HG02798 (cell line): ENCODE measurements at regions not wholly inside any gene's neighbourhood (a gene's known extent, or its start where the extent isn't known, plus 50 kb on each side); places are given as distances from the start of the nearest gene placed in this dataset.

Experiments
- ATAC-seq: cut with Tn5 transposase; IDR thresholded peaks from one replicate; pipeline ENCODE4 v1.9.1; 2021; ENCODE audit warnings: mild to moderate bottlenecking; ENCODE audit not compliant: unreplicated experiment, poor library complexity

DNA sequence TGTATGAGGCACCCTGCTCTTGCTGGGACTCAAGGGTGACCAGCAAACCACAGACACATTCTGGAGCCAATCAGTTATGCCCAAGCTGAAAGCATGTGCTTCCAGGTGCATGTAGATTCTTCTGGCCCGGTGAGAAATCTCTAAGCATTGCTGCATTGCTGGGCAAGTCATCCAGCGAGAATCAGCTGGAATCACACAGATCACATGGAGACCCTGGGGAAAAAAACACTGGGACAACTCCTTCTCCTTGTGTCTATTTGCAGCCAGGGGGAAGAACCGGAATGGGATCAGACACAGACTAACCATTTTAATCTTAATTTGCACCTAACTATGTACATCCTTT lies 119.7 kb upstream of the KLF7 start:
- ATAC-seq: peak; percentile 24

DNA sequence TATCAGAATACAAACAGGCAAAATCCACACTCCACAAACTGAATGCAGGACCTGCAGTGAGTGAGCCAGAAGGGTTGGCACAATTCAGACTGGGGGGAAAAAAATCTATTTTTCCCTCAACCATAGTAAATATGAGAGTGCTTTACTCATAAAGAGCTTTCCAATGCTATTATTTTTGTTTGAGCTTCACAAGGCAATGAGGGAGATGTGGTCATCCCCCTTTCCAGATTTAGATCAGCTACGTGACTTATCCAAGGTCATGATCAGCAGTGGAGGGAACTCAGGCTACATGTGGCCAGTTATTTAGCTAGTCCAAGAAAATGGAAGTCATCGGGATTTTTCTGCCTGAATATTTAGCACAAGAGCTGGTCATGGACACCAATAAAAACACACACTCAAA lies 120.4 kb upstream of the KLF7 start:
- peak; percentile 27 for ATAC-seq

DNA sequence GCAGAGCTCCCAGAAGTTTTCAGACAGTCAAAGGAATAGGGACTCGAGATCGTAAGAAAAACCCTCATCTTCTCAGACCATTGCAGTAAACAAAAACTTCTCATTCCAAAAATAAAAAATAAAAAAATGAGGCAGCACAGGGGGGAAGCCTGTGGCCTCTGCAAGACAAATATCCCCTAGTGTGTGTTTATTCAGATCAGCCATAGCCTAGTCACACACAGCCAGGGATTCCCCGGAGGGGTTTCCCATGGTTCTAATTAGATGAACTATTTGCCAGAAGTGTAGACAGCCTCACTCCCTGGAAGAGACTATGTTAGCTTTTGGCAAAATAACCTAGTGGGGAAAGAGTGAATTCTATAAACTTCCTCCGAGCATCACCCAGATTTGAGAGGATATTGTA lies 122.9 kb upstream of the KLF7 start:
- ATAC-seq: peak; percentile 64

DNA sequence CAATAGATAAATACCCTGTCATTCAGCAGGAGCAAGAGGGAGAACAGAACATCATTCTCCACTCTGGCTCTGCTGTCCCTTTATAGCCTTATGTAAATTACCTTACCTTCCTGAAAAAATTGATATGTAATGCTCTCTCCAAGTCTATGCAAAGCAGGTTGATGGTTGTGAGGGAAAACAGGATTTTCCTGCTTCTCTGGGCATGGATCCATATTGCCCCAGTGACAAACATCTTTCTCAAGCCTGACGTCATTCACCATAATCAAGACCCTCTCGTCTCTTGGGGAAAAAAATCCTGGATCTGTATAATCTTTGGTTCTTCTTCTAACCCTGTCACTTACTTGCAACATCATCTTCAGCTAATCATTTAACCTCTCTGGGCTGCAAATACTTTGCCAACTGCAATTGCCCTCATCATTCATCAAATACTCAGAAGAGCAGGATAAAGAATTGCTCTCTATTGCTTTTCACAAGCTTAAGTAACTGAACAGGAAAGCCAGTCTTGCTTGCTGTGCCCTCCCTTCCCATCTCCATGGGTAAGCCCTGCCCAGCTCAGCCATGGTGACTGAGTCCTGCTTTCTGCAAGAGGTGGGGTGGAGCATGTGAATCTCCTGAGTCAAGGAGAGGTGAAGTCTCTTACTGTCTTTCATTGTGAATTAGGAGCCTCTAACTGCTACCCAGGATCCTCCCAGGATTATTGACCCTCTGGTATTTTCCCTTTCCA lies 123.7 kb upstream of the KLF7 start:
- no peak for ATAC-seq

DNA sequence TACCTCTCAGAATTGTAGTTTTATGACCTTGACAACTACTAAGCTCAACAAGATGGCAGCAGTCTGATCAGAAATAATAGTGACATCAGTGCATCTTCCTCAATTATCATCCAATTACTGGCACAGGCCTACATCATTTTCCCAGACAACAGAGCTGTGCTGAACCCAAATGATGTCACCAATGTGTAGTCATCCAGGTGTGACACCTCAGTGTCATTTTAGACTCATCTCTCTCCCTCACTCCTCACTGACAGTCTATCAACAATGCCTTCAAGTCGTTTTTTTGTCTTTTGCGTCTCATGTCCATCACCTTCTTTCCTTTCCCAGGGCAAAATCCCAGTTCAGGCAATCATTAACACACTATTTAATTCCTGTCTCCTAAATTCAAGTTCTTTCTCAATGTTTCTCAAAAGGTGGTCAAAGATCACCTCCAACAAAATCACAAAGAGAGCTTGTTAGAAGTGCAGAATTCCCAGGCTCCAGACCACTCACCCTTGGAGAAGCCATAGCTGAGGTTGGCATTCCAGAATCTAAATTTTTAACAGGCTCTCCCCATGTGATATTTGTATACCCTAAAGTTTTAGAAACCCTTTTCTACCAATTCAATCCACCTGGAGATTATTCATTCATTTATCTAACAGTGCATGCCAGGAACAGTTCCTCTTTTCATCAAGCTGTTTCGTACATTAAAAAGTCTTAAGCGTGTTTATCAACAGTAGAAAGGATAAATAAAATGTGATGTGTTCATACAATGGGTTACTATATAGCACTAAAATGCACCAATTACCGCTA lies 125.3 kb upstream of the KLF7 start:
- no peak for ATAC-seq

DNA sequence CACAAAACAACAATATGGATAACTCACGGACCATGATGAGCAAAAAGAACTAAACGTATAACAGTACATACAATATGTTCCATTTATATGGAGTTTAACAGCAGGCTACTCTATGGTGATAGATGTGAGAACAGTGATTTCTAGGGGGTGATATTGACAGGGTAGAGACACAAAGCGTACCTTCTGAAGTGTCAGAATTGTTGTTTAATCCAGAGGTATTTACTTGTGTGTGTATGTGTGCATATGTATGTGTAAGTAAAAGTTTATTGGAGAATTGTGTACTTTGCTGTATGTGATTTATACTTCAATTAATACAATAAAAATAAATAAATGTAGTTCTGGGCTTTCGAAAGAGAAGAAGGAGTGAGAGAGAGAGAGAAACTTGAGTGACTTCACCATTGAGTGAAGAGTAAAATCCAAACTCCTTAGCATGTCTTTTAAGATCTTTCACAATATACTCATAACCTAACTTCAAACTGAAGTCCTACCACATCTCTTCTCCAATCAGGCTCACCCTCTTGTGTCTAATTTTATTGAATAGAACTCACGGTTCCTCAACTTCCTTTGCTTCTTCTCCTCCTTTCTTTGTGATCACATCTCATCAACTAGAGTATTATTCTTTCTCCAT lies 126.0 kb upstream of the KLF7 start:
- ATAC-seq: peak; percentile 38

DNA sequence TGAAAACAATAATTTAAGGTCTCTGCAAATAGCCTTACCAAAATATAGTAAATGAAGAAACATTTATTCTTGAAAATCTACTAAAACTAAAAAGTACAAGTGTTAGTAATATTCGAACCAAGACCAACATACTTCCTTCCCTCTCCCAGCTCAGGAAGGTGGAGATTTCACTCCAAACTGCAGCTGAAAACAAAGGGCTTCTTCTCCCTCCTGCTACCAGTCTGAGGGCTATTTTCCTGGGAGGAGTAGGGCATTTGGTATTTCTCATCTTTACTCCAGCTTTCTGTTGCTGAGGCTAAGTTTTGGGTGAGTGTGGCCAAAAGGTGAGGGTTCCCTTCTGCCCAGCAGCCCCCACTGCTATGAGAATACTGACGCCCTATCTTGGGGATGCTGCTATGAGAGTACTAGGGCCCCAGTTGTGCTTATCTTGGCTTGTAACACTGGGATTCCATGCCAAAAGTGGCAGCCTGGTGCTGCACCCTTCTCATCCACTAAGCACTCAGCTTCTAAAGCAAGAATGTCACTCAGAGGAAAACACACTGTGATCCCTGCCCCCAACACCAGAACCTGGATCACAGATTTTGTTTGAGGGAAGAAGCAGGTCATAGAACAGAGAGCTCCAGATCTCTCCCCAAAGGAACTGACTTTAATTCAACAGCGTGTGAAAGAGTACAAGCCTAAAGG lies 130.7 kb upstream of the KLF7 start:
- no peak for ATAC-seq

DNA sequence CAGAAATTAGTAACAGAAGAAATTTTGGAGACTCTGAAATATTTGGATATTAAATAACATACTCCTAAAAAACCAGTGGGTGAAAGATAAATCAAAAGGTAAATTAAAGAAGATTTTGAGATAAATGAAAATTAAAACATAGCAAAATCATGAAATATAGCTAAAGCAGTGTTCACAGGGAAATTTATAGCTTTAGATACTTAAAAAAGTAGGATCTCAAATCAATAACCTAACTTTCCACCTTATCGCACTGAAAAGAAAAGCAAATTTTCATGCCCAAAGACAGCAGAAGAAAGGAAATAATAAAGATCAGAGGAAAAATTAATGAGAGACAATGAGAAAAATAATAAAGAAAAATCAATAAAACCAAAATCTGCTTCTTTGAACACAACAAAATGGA lies 135.1 kb upstream of the KLF7 start:
- ATAC-seq: no peak

DNA sequence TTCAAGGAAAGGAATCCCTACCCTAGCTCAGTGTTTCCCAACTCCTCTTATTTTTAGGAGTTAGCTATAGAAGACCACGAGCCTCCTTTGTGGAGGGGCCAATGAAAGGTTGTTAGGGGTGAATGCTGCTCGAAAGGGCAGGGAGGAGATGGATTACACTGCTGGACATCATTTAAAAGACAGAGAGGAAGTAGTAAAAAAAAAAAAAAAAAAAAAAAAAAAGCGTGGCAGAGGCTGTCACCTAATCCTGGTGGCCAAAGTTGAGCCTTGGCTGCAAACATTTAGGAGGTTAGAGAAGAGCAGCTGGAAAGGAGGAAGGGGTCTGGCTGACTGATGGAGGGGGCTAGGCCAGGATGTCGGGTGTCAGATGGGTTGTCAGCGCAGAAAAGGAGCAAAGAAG lies 139.0 kb upstream of the KLF7 start:
- ATAC-seq: no peak

DNA sequence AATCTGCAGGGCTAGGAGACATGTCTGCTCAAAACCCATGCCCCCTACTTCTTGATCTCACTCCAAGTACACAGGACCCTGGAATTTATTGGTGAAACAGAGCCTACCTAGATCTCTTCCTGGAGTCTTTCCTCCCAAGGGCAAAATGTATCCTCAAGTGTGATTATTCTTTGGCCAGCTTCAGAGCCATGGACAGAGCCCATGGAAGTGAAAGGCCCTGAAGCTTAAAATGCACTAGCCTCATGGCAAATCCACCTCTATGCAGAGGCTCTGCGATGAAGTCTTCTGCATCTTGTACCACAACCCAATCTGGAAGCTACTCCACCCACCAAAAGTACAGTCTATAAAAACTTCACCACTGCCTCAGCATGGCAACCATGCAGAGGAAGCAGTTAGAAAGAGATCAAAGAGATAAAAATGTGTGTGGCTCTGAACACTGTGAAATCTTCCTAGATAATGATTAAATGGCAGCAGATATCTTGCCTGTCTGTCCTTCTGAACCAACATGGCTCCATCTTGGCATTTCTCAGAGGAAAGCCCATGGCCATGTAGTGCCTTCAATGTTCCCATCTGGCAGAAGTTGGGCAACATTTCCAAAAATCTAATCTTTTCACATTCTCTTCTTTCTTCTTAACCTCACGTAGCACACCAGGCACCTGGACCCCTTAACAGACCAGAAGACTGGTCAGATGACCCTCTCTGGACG lies 142.9 kb upstream of the KLF7 start:
- no peak for ATAC-seq

DNA sequence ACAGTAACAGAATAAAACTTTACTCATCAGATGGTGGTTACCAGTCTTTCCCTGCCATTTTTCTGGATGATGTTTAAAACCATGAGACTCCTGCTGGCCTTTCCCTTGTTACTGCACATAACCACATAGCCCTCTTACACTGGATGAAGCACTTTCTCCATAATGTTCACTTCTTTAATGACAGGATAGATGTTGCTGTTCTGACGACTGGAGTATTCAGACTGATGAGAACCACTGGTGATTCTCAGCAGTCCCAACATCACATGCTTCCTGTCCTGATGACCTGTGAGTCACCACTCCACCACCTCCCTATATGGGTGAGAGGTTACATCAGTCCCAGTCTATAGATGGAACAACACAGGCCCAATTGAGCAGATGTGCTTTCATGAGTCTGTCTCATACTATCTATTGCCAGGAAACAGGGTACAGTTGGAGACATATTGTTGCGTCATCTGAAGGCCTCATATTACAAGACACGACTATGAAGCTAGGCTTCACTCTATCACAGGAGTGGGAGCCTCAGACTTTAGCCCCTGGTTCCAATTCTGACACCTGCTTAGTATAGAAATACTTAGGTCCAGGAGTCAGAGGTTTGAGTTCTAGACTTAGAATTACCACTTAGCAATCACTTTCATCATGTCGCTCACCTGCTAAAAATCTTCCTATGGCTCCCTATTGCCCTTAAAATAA lies 145.7 kb upstream of the KLF7 start:
- peak; percentile 89 for ATAC-seq

DNA sequence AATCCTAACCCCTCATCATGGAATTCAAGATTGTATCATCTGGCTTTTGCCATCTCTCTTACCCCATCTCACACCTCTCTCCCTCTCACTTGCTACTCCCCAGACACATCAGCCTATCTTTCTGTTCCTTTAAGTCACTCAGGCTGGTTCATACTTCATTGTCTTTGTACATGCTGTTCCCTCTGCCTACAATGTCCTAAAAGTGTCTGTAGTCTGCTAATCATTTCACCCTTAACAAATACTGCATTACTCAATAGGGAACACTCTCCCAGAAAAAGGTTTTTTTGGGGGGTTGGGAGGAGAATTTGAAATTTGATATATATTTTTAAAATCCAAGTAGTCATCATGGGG lies 146.2 kb upstream of the KLF7 start:
- ATAC-seq: no peak

DNA sequence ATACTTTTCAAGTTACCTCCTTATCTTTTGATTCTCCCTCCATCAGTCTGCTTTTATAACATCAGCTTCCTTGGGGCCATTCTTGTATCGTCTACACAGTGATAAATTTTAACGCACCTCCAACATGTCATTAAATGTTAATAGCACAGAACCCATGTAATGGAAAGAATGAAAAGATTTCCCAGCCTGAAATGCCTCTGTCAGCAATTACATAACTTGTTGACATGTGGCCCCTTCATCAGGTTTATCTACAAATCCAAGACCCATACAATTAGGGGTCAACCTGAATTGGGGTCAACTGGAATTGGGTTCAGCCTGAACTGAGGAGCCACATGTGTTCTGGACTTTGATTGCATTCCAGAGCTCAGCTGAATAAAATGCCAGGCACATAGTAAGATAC lies 148.2 kb upstream of the KLF7 start:
- no peak for ATAC-seq

DNA sequence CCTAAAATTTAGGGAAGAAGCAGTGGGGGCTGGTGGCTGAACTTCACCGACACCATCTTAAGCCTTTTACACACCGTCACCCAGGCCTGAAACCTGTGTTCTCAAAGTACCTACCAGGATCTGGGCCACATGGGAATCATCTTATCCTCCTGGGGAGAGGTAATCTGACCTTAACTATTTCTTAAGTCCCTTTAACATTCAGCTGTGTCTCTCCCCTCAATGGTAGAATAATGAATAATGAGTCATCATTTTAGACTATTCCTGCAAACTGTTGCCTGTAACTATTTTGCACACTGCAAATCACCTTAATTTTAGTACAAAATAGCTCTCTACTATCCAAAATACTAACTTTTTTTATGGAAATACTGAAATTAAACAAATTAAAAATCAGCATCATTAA lies 149.4 kb upstream of the KLF7 start:
- no peak for ATAC-seq

DNA sequence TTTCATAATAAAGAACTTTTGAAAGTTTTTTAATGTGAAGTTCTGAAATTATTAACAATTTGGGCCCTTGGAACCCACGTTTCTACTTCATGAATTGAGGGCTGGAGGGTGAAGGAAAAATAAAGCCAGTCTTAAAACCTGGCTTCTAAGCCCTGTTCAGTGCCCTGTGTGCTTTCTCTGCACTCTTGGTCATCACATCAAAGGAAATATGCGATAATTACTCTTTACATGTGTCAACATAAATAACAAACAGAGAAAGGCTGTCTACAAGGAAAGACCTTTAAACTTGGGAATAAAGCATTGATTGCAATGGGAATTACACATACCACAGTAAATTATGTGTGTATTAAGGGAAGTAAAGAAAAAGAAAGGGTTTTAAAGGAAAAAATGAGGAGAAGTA lies 150.7 kb upstream of the KLF7 start:
- ATAC-seq: no peak

DNA sequence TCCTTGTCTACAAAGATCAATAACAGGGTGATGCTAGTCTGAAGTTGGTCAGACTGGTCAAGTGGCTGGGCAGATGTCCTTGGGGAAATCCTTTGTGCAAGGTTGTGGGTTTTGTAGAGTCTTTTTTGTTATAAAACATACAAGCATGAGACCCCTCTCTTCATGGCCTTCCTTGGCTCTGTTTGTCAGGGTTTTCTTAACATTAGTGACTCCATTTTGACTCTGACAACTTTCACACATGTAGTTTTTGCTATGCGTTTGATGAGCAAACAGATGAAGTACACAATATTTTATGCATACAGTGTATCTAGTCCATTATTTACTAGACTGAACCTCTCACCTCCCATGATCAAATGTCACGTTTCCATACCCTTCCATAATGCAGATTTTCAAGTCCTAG lies 151.2 kb upstream of the KLF7 start:
- ATAC-seq: no peak

DNA sequence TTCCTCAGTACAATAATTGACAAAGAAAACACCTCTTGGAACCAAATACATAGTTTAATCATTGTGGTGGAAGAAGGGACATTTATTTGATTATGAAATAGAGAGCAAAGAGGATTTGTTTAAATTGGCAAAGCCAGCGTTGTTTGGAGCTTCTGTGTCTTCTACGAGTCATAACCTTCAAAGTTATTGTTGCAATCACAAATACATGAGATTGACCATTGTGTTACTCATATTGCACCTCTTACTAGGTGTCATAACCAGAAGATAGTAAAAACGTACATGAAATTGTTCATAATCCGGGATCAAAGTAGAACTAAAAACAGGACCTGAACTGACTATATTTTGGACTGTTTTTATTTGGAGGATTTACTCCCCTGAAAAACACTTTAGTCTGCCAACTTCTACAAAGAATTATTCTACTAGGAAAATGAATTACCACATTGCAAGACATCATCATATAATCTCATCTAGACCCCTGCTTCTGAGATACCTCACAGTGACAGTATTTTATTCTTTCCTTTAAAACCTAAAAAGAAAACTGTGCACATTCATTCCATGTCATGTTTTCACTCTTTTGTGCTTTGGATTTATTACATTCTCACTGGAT lies 151.7 kb upstream of the KLF7 start:
- no peak for ATAC-seq

DNA sequence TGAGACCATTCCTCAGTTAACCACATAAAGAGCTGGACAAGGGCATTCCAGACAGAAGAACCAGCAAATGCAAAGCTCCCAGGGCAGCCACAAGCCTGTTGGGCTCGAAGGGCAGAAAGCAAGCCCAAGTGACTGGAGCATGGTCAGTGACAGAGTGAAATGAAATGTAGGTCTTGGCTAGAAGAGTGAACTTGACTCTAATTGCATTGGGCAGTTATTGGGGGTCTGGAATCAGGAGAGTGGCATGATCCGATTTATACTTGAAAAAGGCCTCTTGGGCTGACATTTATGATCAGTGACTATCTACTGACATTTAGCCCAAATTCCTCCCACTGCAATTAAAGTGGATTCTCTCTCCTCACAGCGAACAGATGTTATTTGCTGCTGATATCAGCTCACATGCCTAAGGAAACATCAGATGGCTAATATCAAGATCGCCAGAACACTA lies 152.5 kb upstream of the KLF7 start:
- ATAC-seq: no peak

DNA sequence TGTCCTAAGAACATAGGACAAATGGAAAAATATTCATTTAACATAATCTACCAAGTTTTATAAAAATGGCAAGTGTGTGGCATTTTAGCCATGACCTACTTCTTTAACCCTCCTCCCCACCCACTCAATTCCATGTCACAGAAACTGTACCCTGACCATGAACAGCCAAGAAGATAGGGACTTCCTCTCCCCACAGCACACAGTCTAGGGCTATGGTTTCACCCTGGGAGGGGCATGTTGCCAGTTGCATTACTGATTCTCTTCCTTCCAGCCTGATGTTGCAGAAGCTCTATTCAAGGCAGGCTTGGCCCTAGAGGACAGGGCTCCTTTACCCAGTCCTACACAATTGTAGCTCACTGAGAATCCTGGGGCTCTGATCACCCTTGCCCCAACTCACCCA lies 153.6 kb upstream of the KLF7 start:
- ATAC-seq: no peak
